ENCODE measurements at regions not wholly inside any gene's neighbourhood (a gene's known extent, or its start where the extent isn't known, plus 50 kb on each side); places are given as distances from the start of the nearest gene placed in this dataset.
"Not testable (repeated sequence)": the region's sequence is repeated elsewhere in the genome, so short reads cannot be mapped to it uniquely, and the experiment has no call there.

- TF ChIP-seq, protein P1, sequence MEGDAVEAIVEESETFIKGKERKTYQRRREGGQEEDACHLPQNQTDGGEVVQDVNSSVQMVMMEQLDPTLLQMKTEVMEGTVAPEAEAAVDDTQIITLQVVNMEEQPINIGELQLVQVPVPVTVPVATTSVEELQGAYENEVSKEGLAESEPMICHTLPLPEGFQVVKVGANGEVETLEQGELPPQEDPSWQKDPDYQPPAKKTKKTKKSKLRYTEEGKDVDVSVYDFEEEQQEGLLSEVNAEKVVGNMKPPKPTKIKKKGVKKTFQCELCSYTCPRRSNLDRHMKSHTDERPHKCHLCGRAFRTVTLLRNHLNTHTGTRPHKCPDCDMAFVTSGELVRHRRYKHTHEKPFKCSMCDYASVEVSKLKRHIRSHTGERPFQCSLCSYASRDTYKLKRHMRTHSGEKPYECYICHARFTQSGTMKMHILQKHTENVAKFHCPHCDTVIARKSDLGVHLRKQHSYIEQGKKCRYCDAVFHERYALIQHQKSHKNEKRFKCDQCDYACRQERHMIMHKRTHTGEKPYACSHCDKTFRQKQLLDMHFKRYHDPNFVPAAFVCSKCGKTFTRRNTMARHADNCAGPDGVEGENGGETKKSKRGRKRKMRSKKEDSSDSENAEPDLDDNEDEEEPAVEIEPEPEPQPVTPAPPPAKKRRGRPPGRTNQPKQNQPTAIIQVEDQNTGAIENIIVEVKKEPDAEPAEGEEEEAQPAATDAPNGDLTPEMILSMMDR (IDR thresholded peaks at IDR 0.05; ENCODE audit: low read depth, low read length) = not testable (repeated sequence)
- TF ChIP-seq POLR2A (IDR thresholded peaks at IDR 0.05; ENCODE audit: extremely low read depth, insufficient read length); MYC (IDR thresholded peaks at IDR 0.05; ENCODE audit: low read depth, low read length): not testable (repeated sequence)
- TF ChIP-seq, protein P2, sequence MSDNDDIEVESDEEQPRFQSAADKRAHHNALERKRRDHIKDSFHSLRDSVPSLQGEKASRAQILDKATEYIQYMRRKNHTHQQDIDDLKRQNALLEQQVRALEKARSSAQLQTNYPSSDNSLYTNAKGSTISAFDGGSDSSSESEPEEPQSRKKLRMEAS (IDR thresholded peaks at IDR 0.05; ENCODE audit: low read depth, low read length) = not testable (repeated sequence)
These were observed 110.4 kb upstream of the SPRED1 start for GRCh38 chr15:38142195-38142594.

Measured in NB4 (cell line).